Epidermal melanocyte (primary cell): ENCODE measurements at regions not wholly inside any gene's neighbourhood (a gene's known extent, or its start where the extent isn't known, plus 50 kb on each side); places are given as distances from the start of the nearest gene placed in this dataset.

ENCODE experiments used
- DNase-seq: peaks from one replicate; pipeline ENCODE4 v3.0.0; 2011; ENCODE audit warnings: low spot score; ENCODE audit not compliant: insufficient read length

GRCh38 chr14:51473351-51473750, 178.4 kb upstream of the FRMD6 start:
- DNase-seq = no peak

- DNase-seq = no peak
Measured at GRCh38 chr14:51473808-51474565, 177.7 kb upstream of the FRMD6 start.

- DNase-seq = no peak
Measured at GRCh38 chr14:51474854-51475253, 176.9 kb upstream of the FRMD6 start.

- no peak for DNase-seq
Measured at GRCh38 chr14:51478175-51478621, 173.5 kb upstream of the FRMD6 start.

- no peak for DNase-seq
Measured at GRCh38 chr14:51479584-51480325, 172.0 kb upstream of the FRMD6 start.

GRCh38 chr14:51481643-51482042, 170.1 kb upstream of the FRMD6 start:
- no peak for DNase-seq

- DNase-seq = no peak
Measured at GRCh38 chr14:51482102-51482501, 169.6 kb upstream of the FRMD6 start.

- no peak for DNase-seq
Measured at GRCh38 chr14:51484485-51484884, 167.2 kb upstream of the FRMD6 start.

GRCh38 chr14:51485733-51486132, 166.0 kb upstream of the FRMD6 start:
- no peak for DNase-seq

GRCh38 chr14:51487848-51488247, 163.9 kb upstream of the FRMD6 start:
- DNase-seq = no peak

- DNase-seq = no peak
Measured at GRCh38 chr14:51488569-51489220, 163.0 kb upstream of the FRMD6 start.

- DNase-seq = no peak
Measured at GRCh38 chr14:51490205-51490604, 161.5 kb upstream of the FRMD6 start.

- DNase-seq = no peak
Measured at GRCh38 chr14:51491036-51491545, 160.6 kb upstream of the FRMD6 start.

- no peak for DNase-seq
Measured at GRCh38 chr14:51491776-51492175, 159.9 kb upstream of the FRMD6 start.

GRCh38 chr14:51495319-51495718, 156.4 kb upstream of the FRMD6 start:
- no peak for DNase-seq

- DNase-seq = no peak
Measured at GRCh38 chr14:51498411-51499227, 153.1 kb upstream of the FRMD6 start.

- no peak for DNase-seq
Measured at GRCh38 chr14:51500776-51501175, 150.9 kb upstream of the FRMD6 start.

- DNase-seq = no peak
Measured at GRCh38 chr14:51501746-51502145, 150.0 kb upstream of the FRMD6 start.

- no peak for DNase-seq
Measured at GRCh38 chr14:51504669-51505068, 147.0 kb upstream of the FRMD6 start.

- no peak for DNase-seq
Measured at GRCh38 chr14:51507511-51507905, 144.2 kb upstream of the FRMD6 start.

- peak; percentile 71 for DNase-seq
Measured at GRCh38 chr14:51507906-51508511, 143.7 kb upstream of the FRMD6 start.
